B cell (primary cell): ENCODE measurements at regions not wholly inside any gene's neighbourhood (a gene's known extent, or its start where the extent isn't known, plus 50 kb on each side); places are given as distances from the start of the nearest gene placed in this dataset.

Experiments used
- ATAC-seq: fragments of 200-7000 bp; cut with Tn5 transposase; one replicate; pipeline ENCODE4 v1.10.0; 2021; ENCODE audit warnings: low read depth, mild to moderate bottlenecking, moderate number of reproducible peaks, moderate library complexity
- CTCF ChIA-PET: fragments of 350-600 bp; sonication (Branson Sonifier 250); formaldehyde crosslinking; loops from one replicate; lab custom pipeline; 2021; ENCODE audit warnings: antibody characterized with exemption, inconsistent platforms; lab: Charles Lee
- POLR2A ChIA-PET: fragments of 350-600 bp; sonication (Branson Sonifier 250); formaldehyde crosslinking; loops from one replicate; lab custom pipeline; 2021; ENCODE audit warnings: antibody characterized with exemption; lab: Charles Lee
- DNase-seq: peaks from one replicate; pipeline ENCODE4 v3.0.0; 2013
- H2AFZ ChIP-seq: 2 replicates; pipeline ENCODE4 v1.6.1; 2012; ENCODE audit warnings: mild to moderate bottlenecking, low read depth, low read length; ENCODE audit not compliant: insufficient read depth, poor library complexity, severe bottlenecking
- H3K27ac ChIP-seq, 2 donors: 1 replicate in 1 of 2; 2 replicates in 1 of 2; pipeline ENCODE4 v1.5.1; 2012 to 2013; ENCODE audit warnings: low read length in 2 of 2, mild to moderate bottlenecking in 2 of 2, moderate library complexity in 1 of 2
- H3K27me3 ChIP-seq, 4 experiments: fragments of 200-600 bp in 1 of 4; sonication (generic) in 1 of 4; replicated peaks in 1 of 4; 1 replicate in 2 of 4; 2 replicates in 2 of 4; pipeline versions ENCODE4 v1.6.1 to v1.7.0; 2013 to 2016; ENCODE audit warnings: low read length in 3 of 4, mild to moderate bottlenecking in 2 of 4, mixed read lengths in 1 of 4, moderate library complexity in 1 of 4; ENCODE audit not compliant: insufficient read depth in 4 of 4, control insufficient read depth in 3 of 4; ENCODE audit errors: control extremely low read depth in 1 of 4
- H3K36me3 ChIP-seq, 2 experiments: replicated peaks in 1 of 2; 1 replicate in 1 of 2; 2 replicates in 1 of 2; pipeline versions ENCODE4 v1.6.1 to v1.7.1; 2013; ENCODE audit warnings: low read length in 1 of 2; ENCODE audit not compliant: insufficient read depth in 2 of 2, control insufficient read depth in 1 of 2; ENCODE audit errors: control extremely low read depth in 1 of 2, extremely low read depth in 1 of 2
- H3K4me1 ChIP-seq, 2 donors: fragments of 200-600 bp in 1 of 2; sonication (generic) in 1 of 2; 1 replicate in 1 of 2; 2 replicates in 1 of 2; pipeline versions ENCODE4 v1.5.1 to v1.6.1; 2013 to 2017; ENCODE audit warnings: low read length in 2 of 2; ENCODE audit not compliant: control insufficient read depth in 2 of 2, insufficient read depth in 2 of 2
- H3K4me2 ChIP-seq: replicated peaks from 2 replicates; pipeline ENCODE3; 2012; ENCODE audit warnings: mild to moderate bottlenecking, low read depth, low read length; ENCODE audit not compliant: poor library complexity, severe bottlenecking
- H3K4me3 ChIP-seq, 5 experiments: fragments of 200-600 bp in 1 of 5; sonication (generic) in 1 of 5; 1 replicate in 3 of 5; 2 replicates in 2 of 5; pipeline versions ENCODE4 v1.5.1 to v1.7.0; 2011 to 2016; ENCODE audit warnings: low read length in 4 of 5, mild to moderate bottlenecking in 4 of 5, low read depth in 2 of 5, control low read depth in 1 of 5, moderate library complexity in 1 of 5; ENCODE audit not compliant: insufficient read depth in 1 of 5; ENCODE audit errors: control extremely low read depth in 1 of 5, extremely low read depth in 1 of 5
- H3K79me2 ChIP-seq: fragments of 200-600 bp; sonication (generic); one replicate; pipeline ENCODE4 v1.6.0; 2016; ENCODE audit warnings: low read length; ENCODE audit not compliant: control insufficient read depth, insufficient read depth
- H3K9ac ChIP-seq: fragments of 200-600 bp; sonication (generic); 2 replicates; pipeline ENCODE4 v1.6.1; 2017; ENCODE audit warnings: mild to moderate bottlenecking, low read length, moderate library complexity
- H3K9me3 ChIP-seq, 3 donors: one replicate each; pipeline versions ENCODE4 v1.6.1 to v1.7.1; 2013; ENCODE audit warnings: low read length in 2 of 3; ENCODE audit not compliant: control insufficient read depth in 2 of 3, insufficient read depth in 1 of 3; ENCODE audit errors: control extremely low read depth in 1 of 3
- H4K20me1 ChIP-seq: 2 replicates; pipeline ENCODE4 v1.6.0; 2012; ENCODE audit warnings: mild to moderate bottlenecking, low read length; ENCODE audit not compliant: insufficient read depth, control insufficient read depth, poor library complexity, severe bottlenecking
- H3K27ac Mint-ChIP-seq: one replicate; pipeline ENCODE4 v1.8.0; 2021; ENCODE audit warnings: mixed read lengths
- H3K27me3 Mint-ChIP-seq: one replicate; pipeline ENCODE4 v1.8.0; 2021; ENCODE audit warnings: mixed read lengths
- H3K4me1 Mint-ChIP-seq: one replicate; pipeline ENCODE4 v1.8.0; 2021; ENCODE audit warnings: mixed read lengths
- H3K4me3 Mint-ChIP-seq: one replicate; pipeline ENCODE4 v1.8.0; 2021; ENCODE audit warnings: mixed read lengths
- H3K9me3 Mint-ChIP-seq: one replicate; pipeline ENCODE4 v1.8.0; 2022; ENCODE audit warnings: mixed read lengths; ENCODE audit not compliant: insufficient read depth
- CTCF ChIP-seq: fragments of 200-600 bp; IDR thresholded peaks from one replicate; pipeline ENCODE4 v1.8.0; 2022; ENCODE audit warnings: antibody characterized with exemption, mild to moderate bottlenecking
- EZH2 ChIP-seq: IDR thresholded peaks from 2 replicates; pipeline ENCODE4 v1.6.1; 2012; ENCODE audit warnings: borderline replicate concordance, low read depth, mild to moderate bottlenecking, moderate library complexity, low read length; ENCODE audit not compliant: insufficient read depth, poor library complexity, severe bottlenecking
- WGBS: methylation state at CpG from one replicate; pipeline ENCODE4 v1.1.5; 2013; ENCODE audit warnings: missing lambda C conversion rate; ENCODE audit not compliant: insufficient coverage; 5-methylcytosine and 5-hydroxymethylcytosine counted together
- intact Hi-C: fragments of 100-400 bp; cut with micrococcal nuclease; formaldehyde crosslinking; loops from one replicate; pipeline ENCODE4 v1.10.0; 2022

GRCh38 chr15:94008104-94009074 is 223.0 kb upstream of the MCTP2 start:
- no peak overlapping the region for H3K27ac Mint-ChIP-seq
- no peaks in the 10 kb centered on the region for H3K27me3 Mint-ChIP-seq
- Histone ChIP-seq H3K27ac (no peak overlapping the region), H3K36me3 (no peaks in the 10 kb centered on the region), H3K4me2 (no peak overlapping the region), H3K27me3 (no peaks in the 10 kb centered on the region), H3K9me3 (peaks cover 0 to 3% (median 0%) of the 10 kb centered on the region in 3 donors), H3K4me3 (no peak overlapping the region), H3K9ac (no peak overlapping the region), H4K20me1 (no peaks in the 10 kb centered on the region), H3K79me2 (no peaks in the 10 kb centered on the region), H2AFZ (no peak overlapping the region), H3K4me1 (no peaks in the 10 kb centered on the region)
- no peak for TF ChIP-seq EZH2
- no peak for TF ChIP-seq CTCF
- ATAC-seq (no peak), DNase-seq (no peak)
- H3K4me3 Mint-ChIP-seq = no peak overlapping the region
- no peaks in the 10 kb centered on the region for H3K4me1 Mint-ChIP-seq
- ChIA-PET POLR2A (no interaction called here), CTCF (no interaction called here)
- peaks cover 2% of the 10 kb centered on the region for H3K9me3 Mint-ChIP-seq
- intact Hi-C loops = no loop called here
- WGBS = 93% methylated on average over 5 of the region's 9 CpGs

GRCh38 chr15:94004697-94005096 is 226.7 kb upstream of the MCTP2 start:
- no peaks in the 10 kb centered on the region for H3K79me2 ChIP-seq
- H4K20me1 ChIP-seq = no peaks in the 10 kb centered on the region
- CTCF ChIA-PET = no interaction called here
- no peaks in the 10 kb centered on the region for H3K4me1 ChIP-seq
- DNase-seq (no peak), ATAC-seq (no peak)
- intact Hi-C loops = no loop called here
- no peak for TF ChIP-seq CTCF
- no peak for TF ChIP-seq EZH2
- no peaks in the 10 kb centered on the region for H3K27me3 ChIP-seq
- no peaks in the 10 kb centered on the region for H3K27me3 Mint-ChIP-seq
- no peak overlapping the region for H3K9ac ChIP-seq
- WGBS = 96% methylated on average over 8 of the region's 9 CpGs
- H3K4me2 ChIP-seq = no peak overlapping the region
- H3K27ac ChIP-seq = no peak overlapping the region
- H2AFZ ChIP-seq = no peak overlapping the region
- H3K4me3 ChIP-seq = no peak overlapping the region
- peaks cover 0 to 3% (median 0%) of the 10 kb centered on the region in 3 donors for H3K9me3 ChIP-seq
- no peak overlapping the region for H3K4me3 Mint-ChIP-seq
- H3K9me3 Mint-ChIP-seq = peaks cover 2% of the 10 kb centered on the region
- POLR2A ChIA-PET = no interaction called here
- H3K4me1 Mint-ChIP-seq = no peaks in the 10 kb centered on the region
- H3K36me3 ChIP-seq = no peaks in the 10 kb centered on the region
- H3K27ac Mint-ChIP-seq = no peak overlapping the region
